Endothelial cell of umbilical vein (primary cell): ENCODE measurements at regions not wholly inside any gene's neighbourhood (a gene's known extent, or its start where the extent isn't known, plus 50 kb on each side); places are given as distances from the start of the nearest gene placed in this dataset.

Experiments
- BruUV-seq: library from RNA; stranded (reverse); fragments of 400-500 nt; replicated peaks from 2 replicates; lab custom pipeline; 2021; lab: Mats Ljungman, UMichigan
- CTCF ChIA-PET: fragments of 300-600, 350-600 bp; sonication (Branson Sonifier 250); formaldehyde crosslinking; loops from one replicate; lab custom pipeline; 2021; ENCODE audit warnings: antibody characterized with exemption, inconsistent platforms; lab: Charles Lee
- POLR2A ChIA-PET: fragments of 300-600, 350-600 bp; sonication (Branson Sonifier 250); formaldehyde crosslinking; loops from one replicate; lab custom pipeline; 2021; ENCODE audit warnings: antibody characterized with exemption, inconsistent platforms; lab: Charles Lee
- DNase-seq: peaks from one replicate; pipeline ENCODE4 v3.0.0-alpha.2; 2011; ENCODE audit warnings: low read depth, low spot score
- FAIRE-seq: peaks from 2 replicates; lab custom pipeline; 2011; peaks lifted over from hg19 to GRCh38; lab: Jason Lieb, UNC
- H2AFZ ChIP-seq: 2 replicates; pipeline ENCODE4 v1.6.0; 2012; ENCODE audit warnings: low read depth, low read length, control low read depth, inconsistent platforms
- H3K27ac ChIP-seq: 2 replicates; pipeline ENCODE4 v1.5.1; 2011; ENCODE audit warnings: low read depth, mild to moderate bottlenecking, control low read depth, low read length, moderate library complexity; ENCODE audit not compliant: insufficient read depth
- H3K27me3 ChIP-seq, 2 experiments: 2 replicates each; pipeline versions ENCODE4 v1.6.0 to v1.6.1; 2011; ENCODE audit warnings: low read length in 2 of 2, mixed read lengths in 1 of 2; ENCODE audit not compliant: control insufficient read depth in 2 of 2, insufficient read depth in 2 of 2
- H3K36me3 ChIP-seq, 2 experiments: 2 replicates in 1 of 2; 3 replicates in 1 of 2; pipeline ENCODE4 v1.5.1; 2011; ENCODE audit warnings: low read length in 2 of 2, mild to moderate bottlenecking in 1 of 2, moderate library complexity in 1 of 2; ENCODE audit not compliant: control insufficient read depth in 2 of 2, insufficient read depth in 2 of 2; ENCODE audit errors: extremely low read depth in 1 of 2
- H3K4me1 ChIP-seq: 3 replicates; pipeline ENCODE4 v1.5.1; 2011; ENCODE audit warnings: mild to moderate bottlenecking, low read length; ENCODE audit not compliant: control insufficient read depth, insufficient read depth; ENCODE audit errors: extremely low read depth
- H3K4me2 ChIP-seq: 2 replicates; pipeline ENCODE4 v1.6.1; 2011; ENCODE audit warnings: low read length, control low read depth, mixed read lengths; ENCODE audit not compliant: insufficient read depth
- H3K4me3 ChIP-seq, 3 experiments: fragments of 200-600 bp in 1 of 3; sonication (generic), shearing (Covaris generic) in 1 of 3; replicated peaks in 1 of 3; 2 replicates each; pipeline ENCODE4 v1.5.1; 2011 to 2016; ENCODE audit warnings: control low read depth in 3 of 3, low read length in 3 of 3, mild to moderate bottlenecking in 2 of 3, inconsistent platforms in 1 of 3, low read depth in 1 of 3, moderate library complexity in 1 of 3; ENCODE audit not compliant: insufficient read depth in 1 of 3
- H3K79me2 ChIP-seq: 2 replicates; pipeline ENCODE4 v1.6.0; 2012; ENCODE audit warnings: low read length, inconsistent platforms; ENCODE audit not compliant: control insufficient read depth, insufficient read depth
- H3K9ac ChIP-seq: replicated peaks from 2 replicates; pipeline ENCODE3; 2011; ENCODE audit warnings: low read length, control low read depth; ENCODE audit not compliant: insufficient read depth; ENCODE audit errors: extremely low read depth
- H3K9me1 ChIP-seq: replicated peaks from 3 replicates; pipeline ENCODE4 v1.6.0; 2011; ENCODE audit warnings: mild to moderate bottlenecking, low read length; ENCODE audit not compliant: control insufficient read depth, insufficient read depth; ENCODE audit errors: extremely low read depth
- H3K9me3 ChIP-seq: replicated peaks from 2 replicates; pipeline ENCODE4 v1.5.1; 2012; ENCODE audit warnings: low read length, inconsistent platforms; ENCODE audit not compliant: control insufficient read depth, insufficient read depth
- H4K20me1 ChIP-seq: replicated peaks from 2 replicates; pipeline ENCODE3; 2011; ENCODE audit warnings: mild to moderate bottlenecking, low read length; ENCODE audit not compliant: control insufficient read depth, insufficient read depth; ENCODE audit errors: extremely low read depth
- CTCF ChIP-seq, 2 donors: IDR thresholded peaks; 1 replicate in 1 of 2; 2 replicates in 1 of 2; pipeline ENCODE4 v1.5.1; 2011; ENCODE audit warnings: low read length in 2 of 2, mild to moderate bottlenecking in 2 of 2, moderate library complexity in 2 of 2, control low read depth in 1 of 2, inconsistent platforms in 1 of 2, low read depth in 1 of 2; ENCODE audit not compliant: insufficient read depth in 1 of 2; ENCODE audit errors: extremely low read depth in 1 of 2
- EZH2 ChIP-seq: IDR thresholded peaks from 2 replicates; pipeline ENCODE4 v1.6.1; 2012; ENCODE audit warnings: borderline replicate concordance, low read depth, mild to moderate bottlenecking, moderate library complexity, low read length, inconsistent platforms; ENCODE audit not compliant: severe bottlenecking
- FOS ChIP-seq: IDR thresholded peaks from 2 replicates; pipeline ENCODE4 v1.6.1; 2011; ENCODE audit warnings: mild to moderate bottlenecking, low read length, moderate library complexity, borderline replicate concordance; ENCODE audit not compliant: insufficient read depth
- GATA2 ChIP-seq: IDR thresholded peaks from 2 replicates; pipeline ENCODE4 v1.7.0; 2011; ENCODE audit warnings: low read depth, mild to moderate bottlenecking, moderate library complexity, mixed read lengths, low read length; ENCODE audit not compliant: insufficient read length, insufficient read depth
- JUN ChIP-seq: IDR thresholded peaks from 2 replicates; pipeline ENCODE4 v1.6.1; 2011; ENCODE audit warnings: borderline replicate concordance, low read depth; ENCODE audit not compliant: insufficient read length, insufficient read depth
- MYC ChIP-seq: IDR thresholded peaks from one replicate; pipeline ENCODE4 v1.6.1; 2011; ENCODE audit warnings: mild to moderate bottlenecking, low read depth, low read length
- POLR2A ChIP-seq: IDR thresholded peaks from 2 replicates; pipeline ENCODE4 v1.6.1; 2012; ENCODE audit warnings: low read depth, mild to moderate bottlenecking, control low read depth, low read length
- POLR2AphosphoS5 ChIP-seq: IDR thresholded peaks from 2 replicates; pipeline ENCODE4 v1.6.1; 2012; ENCODE audit warnings: low read depth, mild to moderate bottlenecking, control low read depth, low read length, moderate library complexity; ENCODE audit not compliant: insufficient read depth
- dilution Hi-C: fragments of 300-500 bp; cut with MboI; formaldehyde crosslinking; loops from one replicate; pipeline ENCODE4 v1.15.0; 2019; ENCODE audit warnings: low sequenced_read_pairs; ENCODE audit not compliant: extremely low pct_ligation_motif_present
- intact Hi-C: fragments of 100-400 bp; cut with micrococcal nuclease; formaldehyde crosslinking; loops from one replicate; pipeline ENCODE4 v1.10.0; 2022
- TF ChIP-seq, protein P1 (sequence below): IDR thresholded peaks from 2 replicates; pipeline ENCODE4 v1.6.1; 2011; ENCODE audit not compliant: insufficient read depth, insufficient read length

DNA sequence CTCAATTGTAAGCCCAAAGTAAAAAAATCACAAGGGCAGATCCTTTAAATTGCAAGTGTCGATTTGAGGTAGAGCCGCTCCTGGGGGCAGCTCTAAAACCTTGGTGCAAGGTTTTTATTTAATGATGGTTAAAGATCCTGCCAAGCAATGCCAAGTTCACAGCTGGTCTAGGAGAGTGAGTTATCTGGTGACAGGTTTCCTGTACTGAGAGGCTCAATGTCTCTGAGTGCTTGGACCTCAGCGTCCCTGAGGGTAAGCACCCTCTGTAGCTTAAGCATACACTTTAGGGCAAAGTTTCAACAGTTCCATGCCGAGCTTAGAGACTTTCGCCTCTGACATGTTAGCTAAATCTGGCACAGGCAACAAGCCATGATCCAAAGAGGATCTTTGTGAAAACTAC lies 119.8 kb upstream of the EGFLAM start:
- FAIRE-seq (no peak), DNase-seq (no peak)
- intact Hi-C loops (no loop called here), dilution Hi-C loops (no loop called here)
- no peaks in the 10 kb centered on the region for H3K9me1 ChIP-seq
- no peaks in the 10 kb centered on the region for H3K4me1 ChIP-seq
- no TSS peak for BruUV-seq
- H3K9me3 ChIP-seq, result no peaks in the 10 kb centered on the region
- no peaks in the 10 kb centered on the region for H3K79me2 ChIP-seq
- no peak overlapping the region for H3K4me2 ChIP-seq
- no peaks in the 10 kb centered on the region for H3K36me3 ChIP-seq
- CTCF ChIA-PET, result no interaction called here
- H2AFZ ChIP-seq, result no peak overlapping the region
- TF ChIP-seq EZH2 (no peak), CTCF (IDR thresholded peaks at IDR 0.05; ENCODE audit: extremely low read depth in 1 of 2, insufficient read depth in 1 of 2, low read depth in 1 of 2, low read length in 2 of 2) (no peak), POLR2A (no peak), POLR2AphosphoS5 (no peak), JUN (no peak), MYC (no peak), GATA2 (no peak), FOS (no peak)
- TF ChIP-seq, protein P1, sequence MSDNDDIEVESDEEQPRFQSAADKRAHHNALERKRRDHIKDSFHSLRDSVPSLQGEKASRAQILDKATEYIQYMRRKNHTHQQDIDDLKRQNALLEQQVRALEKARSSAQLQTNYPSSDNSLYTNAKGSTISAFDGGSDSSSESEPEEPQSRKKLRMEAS, result no peak
- no peak overlapping the region for H3K9ac ChIP-seq
- no peak overlapping the region for H3K4me3 ChIP-seq
- POLR2A ChIA-PET, result no interaction called here
- H3K27me3 ChIP-seq, result no peaks in the 10 kb centered on the region
- H3K27ac ChIP-seq, result no peak overlapping the region
- no peaks in the 10 kb centered on the region for H4K20me1 ChIP-seq
